Stimulated activated CD4-positive, alpha-beta T cell treated with anti-CD3 and anti-CD28 coated beads, Interleukin-12 subunit alpha, Interleukin-12 subunit beta, amount 100 ng/mL, for 24 hours (primary cell): ENCODE measurements at regions not wholly inside any gene's neighbourhood (a gene's known extent, or its start where the extent isn't known, plus 50 kb on each side); places are given as distances from the start of the nearest gene placed in this dataset.

Source experiments
- DNase-seq, 2 experiments: peaks; one replicate each; pipeline ENCODE4 v3.0.0-alpha.2; 2020; ENCODE audit warnings: low read depth in 2 of 2

DNA sequence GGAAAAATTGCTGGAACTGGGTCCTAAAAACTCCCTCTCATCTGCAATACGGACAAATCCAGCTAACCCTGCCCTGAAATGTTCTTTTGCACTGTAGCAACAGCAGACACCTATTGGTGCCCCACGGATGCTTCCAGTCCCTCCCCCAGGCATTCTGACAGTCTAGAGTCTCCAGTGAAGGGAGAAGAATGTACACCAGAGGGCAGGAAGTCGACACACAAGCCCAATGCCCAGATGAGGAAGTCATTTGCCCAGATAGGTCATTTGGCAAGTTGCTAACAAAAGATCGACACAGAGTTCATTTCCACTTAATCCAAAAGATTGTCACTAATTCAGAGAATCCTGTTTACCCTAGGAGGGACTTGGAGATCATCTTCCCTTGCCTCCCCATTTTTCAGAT is 293.0 kb upstream of the PRDM1 start:
- DNase-seq = no peak

DNA sequence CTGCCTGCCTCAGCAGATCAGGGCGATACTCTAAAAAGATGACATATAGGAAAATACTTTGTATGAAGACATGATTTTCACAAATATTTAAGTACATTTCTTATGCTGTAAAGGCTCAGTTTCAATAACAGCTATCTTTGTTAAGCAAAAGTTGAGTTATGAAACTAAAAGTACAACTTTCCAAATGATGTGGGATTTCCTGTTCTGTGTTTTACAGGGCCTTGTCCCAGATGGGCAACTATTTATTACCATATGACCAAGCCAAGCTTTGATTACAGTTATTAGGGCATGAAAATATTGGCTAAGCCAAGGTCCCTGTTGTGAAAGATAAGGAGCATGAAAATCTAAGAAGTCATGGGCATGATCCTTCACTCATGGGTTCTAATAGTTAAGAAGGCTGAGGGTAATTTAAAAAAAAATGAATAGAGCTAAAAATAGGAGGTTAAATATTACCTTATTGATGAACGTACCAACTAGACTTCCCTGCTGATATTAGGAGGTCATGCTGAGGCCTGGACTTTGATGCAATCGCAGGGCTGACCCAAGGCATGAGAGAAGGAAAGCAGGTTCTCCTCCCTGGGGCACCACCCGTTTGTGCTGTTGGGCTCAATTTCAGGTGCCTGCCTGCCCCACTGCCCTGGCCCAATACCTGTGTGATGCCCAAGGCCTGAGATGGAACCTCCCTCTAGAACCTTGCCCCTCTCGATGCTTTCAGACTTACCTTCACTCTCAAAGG is 294.4 kb upstream of the PRDM1 start:
- DNase-seq = no peak

DNA sequence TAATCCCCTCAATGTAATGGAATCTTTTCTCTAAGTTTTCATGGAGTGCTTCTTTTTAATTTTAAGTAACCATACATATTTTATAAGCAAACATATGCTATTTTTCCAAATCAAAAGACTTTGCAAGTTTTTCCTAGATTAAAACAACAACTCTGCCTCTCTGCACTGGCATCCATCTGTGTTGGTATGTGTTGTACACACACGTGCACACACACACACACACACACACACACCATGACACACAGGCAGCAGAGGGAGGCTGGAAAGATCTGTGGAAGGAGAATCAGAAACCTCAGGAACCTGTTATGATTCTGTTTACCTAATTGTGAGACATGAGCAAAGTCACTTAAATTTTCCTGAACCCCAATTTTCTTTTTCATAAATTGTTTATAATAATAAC is 295.0 kb upstream of the PRDM1 start:
- DNase-seq = no peak

DNA sequence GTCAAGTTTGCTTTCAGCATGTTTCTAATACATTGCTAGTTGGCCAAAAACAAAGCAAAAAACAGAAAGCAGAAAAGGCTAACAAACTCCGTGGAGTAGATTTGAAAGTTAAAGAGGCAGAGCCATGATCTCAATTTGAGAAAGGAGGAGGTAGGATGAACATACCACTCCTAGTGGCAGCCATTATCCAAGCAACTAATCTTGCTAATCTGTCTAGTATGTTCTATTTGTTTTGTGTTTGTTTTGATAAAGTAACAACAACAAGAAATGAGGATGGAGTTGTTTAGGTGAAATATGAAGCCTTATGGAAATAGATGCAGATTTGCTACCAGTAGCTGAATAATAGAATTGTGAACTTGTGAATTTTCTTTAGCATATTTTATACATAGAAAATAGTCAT is 295.5 kb upstream of the PRDM1 start:
- DNase-seq = no peak

DNA sequence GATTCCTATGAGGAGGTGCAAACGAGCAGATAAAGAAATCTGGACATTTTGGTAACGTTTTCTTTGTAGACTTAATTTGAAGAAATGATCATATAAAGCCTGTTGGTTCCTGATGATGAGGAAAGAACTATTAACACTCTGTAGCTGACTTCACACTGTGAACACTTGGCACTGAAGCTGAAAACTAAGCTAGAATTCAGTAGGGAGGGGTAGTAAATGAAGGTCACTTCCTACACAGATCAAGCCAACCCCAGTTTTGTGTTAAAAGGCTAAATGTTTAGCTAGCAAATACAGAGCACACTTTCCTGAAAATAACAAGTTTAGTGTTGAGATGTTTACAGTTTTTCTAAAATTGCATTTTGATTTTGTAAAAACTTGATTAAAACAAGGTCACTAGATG is 296.2 kb upstream of the PRDM1 start:
- no peak for DNase-seq

DNA sequence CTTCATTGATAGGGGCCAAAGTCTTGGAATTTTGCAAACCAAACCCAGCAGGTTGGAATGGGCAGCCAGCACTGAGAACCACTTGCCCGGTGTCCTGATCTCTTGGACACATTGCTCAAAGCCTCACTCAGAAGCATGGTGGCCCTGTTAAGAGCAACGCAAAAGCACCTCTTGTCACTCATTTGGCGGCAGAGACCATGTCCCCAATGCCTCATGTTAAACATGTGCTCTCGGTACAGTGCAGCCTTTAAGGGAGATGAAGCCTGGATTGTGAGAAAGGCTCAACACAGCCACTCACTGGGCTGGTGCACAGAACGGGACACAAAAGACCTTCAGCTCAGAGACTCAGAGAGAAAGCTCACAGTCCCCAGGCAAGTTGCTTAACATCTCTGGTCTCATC is 298.4 kb upstream of the PRDM1 start:
- no peak for DNase-seq

DNA sequence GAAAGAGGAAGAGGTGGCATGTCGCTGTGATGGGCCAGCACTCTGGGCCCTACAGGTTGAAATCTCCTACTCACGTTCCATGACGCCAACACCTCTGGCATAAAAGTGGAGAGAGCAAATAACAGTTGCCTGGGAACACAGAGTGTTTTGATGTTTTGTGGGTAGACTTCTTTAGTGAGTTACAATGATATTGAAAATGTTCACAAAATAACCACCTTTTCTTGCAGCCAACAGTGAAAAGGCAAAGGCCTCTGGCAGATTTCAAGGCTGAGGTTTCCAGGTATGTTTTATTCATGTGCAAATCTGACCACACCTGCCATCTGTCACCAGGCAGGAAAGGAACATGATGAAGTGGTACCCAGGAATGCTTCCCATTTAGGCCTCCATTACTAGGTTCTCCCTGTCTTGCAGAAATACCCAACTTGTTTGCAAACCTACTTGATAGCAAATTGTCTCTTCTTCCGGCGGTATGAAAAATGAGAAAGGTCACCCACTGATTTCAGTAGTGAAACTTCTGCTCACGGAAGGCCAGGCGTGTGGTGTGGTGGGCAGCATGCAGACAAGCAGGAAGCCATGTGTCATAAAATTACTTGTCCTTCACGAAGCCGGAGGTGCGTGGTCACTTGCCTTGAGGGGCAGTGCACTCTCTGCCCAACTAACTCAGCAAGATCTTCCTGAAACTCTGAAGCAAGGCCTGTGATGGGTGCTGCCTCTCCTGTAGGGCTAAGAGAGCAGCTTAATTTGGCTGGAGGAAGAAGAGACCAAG is 299.1 kb upstream of the PRDM1 start:
- DNase-seq = no peak

DNA sequence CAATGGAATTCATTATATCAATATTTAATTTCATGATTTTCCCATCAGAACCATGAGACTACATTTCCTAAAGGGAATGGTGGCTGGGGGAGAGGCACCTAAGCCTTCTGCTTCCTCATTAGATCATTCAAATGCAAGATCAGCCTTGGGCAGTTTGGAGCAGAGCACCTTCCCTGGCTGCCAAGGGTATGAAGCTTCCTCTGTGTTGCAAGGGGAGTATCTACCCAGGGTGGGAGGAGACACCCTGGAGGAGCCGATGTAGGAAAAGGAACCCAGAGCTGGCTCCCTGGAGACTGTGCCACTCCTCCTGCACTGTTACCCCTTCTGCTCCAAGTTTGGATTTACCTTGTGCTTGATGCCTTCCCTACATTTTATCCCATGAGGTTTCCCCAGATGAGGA is 299.7 kb upstream of the PRDM1 start:
- no peak for DNase-seq

DNA sequence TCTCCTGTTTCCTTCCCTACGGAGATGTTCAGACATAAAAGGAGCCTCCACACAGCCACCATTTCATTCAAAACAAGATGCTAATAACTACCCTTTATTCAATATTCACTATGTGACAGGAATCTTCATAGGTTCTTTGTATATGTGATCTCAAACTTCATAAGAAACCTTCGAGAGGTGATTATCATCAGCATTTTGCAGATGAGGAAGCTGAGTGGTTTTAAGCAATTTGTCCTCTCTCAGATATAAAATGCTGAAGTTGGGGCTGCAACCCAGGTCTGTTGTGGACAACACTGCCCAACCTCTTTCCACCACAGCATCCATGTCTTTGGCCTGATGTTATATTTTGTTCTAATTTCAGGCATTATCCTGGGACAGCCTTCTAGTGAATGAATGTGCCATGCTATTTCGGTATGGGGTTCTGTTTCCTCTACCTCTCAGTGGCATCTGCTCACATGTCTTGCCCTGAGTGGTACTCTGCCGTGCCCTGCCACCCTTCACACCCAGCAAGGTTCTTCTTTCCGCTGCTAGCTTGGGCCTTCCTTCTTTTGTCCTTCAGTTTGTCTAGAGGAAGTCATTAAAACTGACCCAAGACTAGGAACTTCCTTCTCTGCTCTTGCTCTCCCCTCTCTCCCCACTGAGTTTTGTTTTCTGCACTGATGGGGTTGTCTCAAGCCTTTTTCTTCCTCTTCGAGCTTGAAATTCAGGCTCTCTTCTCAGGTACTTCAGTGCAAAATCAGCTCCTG is 300.9 kb upstream of the PRDM1 start:
- no peak for DNase-seq

DNA sequence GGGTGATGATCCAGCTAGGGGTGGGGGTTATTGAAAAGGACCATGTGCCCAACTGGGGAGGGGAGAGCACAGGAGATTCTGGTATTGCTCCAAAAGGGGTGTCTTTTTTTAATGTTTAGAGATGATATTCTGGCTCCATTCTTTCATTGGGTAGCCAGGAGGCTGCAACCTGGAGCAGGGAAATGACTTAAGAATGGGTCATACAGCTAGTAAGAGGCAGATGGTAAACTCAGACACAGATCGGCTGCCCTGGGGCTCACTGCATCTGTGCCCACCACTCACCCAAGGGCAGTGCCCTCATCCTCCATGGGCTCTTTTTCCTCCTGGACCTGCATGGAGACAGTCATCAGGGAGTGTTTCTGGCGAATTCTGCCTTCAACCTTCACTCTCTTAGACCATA is 302.0 kb upstream of the PRDM1 start:
- DNase-seq = no peak

DNA sequence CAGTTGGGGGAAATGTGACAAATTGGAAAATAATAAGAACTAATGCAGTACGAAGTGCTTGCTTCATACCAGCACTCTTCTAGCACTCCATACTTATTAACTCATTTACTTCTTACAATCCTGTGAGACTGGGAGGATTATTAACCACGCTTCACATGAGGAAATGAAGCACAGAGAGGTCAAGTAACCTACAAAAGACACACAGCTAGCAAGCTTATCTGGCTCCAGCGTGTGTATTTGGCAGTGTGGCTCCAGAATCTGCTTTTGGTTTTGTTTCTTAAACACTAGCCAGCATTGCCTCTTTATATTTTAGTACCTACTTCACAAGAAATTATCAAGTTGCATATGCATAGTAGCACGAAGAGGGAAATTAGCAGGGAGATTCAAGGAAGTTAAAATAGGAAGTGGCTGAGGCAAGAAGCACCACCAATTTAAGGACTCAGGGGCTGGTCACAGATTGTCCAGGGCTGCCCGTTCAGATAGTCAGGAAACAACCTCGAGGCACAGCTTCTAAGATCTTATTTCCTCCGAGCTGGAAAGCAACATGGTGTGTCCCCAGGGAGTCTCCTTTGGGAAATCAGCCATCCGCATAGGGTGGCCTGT is 302.7 kb upstream of the PRDM1 start:
- DNase-seq = no peak

DNA sequence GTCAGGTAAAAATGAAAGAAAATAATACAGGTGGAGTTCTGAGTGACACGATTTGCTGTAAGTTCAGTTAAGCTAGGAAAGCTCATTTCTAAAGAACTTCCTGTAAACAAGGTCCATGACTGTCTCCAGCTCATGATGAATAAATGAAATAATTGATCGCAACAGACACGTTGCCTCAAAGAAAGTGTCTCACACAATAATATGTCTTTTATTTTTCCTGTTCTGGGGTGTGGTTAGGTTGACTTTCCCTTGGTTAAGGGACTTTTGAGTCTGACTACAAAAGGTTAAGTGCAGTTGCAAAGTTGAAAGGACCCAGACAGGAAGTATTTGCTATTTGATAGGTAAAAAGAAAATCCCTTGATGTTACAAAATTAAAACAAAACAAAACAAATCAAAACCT is 304.2 kb upstream of the PRDM1 start:
- DNase-seq = no peak

DNA sequence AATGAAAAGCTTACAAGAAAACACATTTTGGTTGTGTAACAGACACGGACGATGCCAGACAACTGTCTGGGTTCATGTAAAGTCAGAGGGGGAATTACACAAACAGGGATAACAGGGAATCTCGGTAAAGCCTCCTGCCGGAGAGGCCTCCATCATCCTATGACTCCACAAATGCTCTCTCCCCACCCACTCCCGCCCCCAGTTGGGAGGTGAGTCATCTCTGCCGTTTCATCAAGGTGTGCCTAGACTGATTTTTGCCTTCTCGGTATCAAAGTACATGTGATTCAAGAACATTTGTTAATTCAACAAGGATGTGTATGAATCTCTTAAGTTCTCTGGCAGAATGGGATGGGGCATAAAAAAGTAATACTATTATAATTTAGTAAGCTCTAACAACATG is 304.9 kb upstream of the PRDM1 start:
- DNase-seq = peak; percentile 30 to 53

DNA sequence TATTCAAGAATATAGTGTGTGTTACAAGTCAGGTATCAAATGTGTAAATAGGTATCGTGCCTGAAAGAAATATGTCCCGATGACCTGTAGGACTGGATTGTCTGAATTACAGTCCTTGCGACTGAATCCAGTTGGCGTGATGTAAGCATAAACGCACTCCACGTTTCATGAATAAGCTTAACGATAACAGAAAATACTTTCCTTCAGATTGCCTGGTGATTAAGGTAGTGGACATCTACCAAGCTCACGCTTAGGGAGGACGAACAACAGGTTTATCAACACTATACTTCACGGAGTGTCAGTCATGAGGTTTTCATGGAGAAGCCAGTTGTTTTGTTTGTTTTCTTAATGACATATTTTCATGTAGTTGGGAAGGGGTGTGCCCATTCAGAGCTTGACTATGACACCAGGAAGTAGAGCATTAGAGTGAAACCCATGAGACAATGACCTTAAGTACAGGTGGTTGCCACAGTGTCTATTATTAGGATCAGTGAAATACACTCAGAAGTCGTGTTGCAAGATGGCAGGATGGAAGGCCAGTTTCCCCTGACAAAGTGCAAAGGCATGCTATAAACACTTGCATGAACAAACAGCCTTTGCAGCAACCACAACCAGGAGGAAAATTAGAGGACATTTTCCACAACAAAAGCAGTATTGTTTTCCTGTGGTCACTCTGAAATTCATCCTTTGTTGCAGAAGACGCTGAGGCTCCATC is 305.8 kb upstream of the PRDM1 start:
- no peak for DNase-seq

DNA sequence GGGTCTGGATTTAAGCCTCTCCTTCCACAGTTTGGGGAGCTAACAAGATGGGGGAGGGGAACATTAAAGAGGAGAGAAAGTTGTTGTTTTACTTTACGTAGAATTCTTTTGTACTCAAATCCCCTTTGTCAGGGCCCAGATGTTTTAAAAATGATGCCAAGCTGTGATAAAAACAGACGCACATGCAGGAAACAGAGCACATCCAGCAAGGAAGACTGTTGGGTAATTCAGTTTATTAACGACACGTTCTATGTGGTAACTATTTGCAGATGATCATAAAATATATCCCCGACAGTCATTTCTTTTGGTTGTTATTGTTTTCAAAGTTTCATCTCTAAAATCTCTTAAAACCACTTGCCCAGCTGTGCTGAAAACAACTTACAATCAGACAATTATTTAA is 307.0 kb upstream of the PRDM1 start:
- DNase-seq = no peak

DNA sequence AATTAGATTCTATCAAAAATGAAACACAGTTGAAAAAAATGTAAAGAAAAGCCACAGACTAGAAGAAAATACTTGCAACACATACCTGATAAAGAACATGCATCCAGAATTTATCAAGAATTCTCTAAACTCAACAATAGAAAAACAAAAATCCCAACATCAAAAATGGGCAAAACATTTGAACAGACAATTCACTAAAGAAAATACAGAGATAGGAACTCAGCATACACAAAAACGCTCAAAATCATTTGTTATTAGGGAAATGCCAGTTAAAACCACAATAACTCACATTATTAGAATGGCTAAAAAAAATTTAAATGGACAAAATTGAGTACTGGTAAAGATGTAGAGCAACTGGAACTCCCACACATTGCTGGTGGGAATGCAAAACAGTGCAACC is 311.0 kb upstream of the PRDM1 start:
- DNase-seq = no peak

DNA sequence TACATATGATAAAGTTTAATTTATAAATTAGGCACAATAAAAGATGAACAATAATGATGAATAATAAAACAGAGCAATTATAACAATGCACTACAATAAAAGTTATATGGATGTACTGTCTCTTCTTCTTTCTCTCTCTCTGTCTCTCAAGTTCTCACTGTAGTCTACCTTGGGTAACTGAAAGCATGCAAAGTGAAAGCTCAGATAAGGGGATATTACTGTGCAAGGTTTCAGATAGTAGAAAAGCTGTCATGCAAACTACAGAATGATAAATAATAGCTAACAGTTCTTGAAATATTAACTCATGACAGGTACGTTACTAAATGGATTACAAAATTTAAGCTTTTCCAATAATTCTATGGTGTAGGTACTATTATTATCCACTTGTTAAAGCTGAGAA is 311.9 kb upstream of the PRDM1 start:
- DNase-seq = no peak

DNA sequence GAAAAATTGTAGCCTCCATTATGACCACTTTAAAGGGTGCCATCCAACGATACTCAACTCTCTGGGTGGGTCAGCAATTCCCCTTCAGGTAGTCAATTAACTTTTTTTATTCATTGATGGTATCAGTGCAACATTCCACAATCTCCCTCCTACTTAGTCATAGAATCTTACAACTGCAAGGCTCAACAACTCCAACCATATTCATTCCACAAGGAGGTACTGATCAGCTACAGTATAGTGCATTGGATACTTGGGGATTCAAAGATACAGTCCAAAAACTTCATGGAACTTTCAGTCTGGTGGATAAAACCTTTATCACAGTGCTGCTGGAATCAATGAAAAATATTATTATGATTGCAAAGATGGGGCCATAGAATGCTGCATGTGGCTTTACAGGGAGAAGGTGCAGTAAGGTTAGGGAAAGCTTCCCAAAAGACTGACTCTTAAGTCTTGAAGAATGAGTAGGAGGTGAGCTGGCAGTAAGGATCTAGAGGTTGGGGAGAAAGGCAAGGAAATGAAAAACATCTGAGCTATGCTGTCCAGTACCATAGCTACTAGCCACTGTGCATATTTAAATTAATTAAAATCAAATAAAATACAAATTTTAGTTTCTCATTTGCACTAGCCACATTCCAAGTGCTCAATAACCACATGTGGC is 314.7 kb upstream of the PRDM1 start:
- DNase-seq = no peak

DNA sequence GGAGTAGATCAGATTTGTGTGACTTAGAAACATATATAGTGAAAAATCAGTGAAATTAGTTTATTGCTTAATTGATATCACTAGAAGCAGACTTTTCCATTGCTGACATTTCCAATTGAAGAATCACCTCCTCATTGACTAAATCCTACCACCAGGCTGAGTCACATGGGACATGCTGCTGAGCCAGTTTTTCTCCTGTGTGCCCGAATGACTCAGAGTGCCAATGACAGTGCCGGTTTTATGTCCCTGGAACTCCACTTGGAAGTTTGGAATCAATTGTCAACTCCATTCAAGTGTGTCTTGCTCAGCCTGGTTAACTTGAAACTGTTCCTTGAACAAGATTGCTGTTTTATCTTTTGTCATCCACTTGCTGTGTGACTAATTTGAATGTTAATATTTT is 316.1 kb upstream of the PRDM1 start:
- DNase-seq = no peak

DNA sequence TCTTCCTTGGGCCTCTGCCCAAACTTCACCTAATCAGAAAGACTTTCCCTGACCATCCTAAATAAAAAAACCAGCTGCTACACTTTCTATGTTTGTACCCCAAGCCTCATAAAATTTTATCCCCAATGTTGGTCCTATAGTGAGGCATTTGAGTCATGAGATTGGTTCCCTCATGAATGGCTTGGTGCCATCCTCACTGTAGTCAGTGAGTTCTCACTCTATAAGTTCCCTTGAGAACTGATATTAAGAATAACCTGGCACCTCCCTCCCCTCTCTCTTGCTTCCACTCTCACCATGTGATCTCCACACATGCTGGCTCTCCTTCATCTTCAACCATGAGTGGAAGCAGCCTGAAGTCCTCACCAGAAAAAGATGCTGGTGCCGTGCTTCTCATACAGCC is 316.9 kb upstream of the PRDM1 start:
- no peak for DNase-seq

DNA sequence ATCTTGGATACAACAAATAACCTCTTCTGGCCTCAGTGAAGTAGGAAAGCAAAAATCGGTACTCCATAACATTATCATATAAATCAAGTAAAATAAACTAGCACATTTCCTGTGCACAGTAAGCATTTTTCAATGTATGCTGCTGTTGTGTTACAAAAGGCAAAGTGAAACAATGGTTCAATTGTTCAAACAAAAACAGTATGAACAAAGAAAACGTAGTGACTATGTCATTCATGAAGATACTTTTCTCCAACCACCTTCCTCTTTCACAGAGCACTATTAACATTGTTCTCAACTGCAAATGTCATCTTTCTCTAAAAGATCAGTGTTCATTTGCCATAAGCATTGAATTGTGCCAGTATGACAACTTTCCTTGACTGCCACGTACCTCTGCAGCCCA is 318.6 kb upstream of the PRDM1 start:
- no peak for DNase-seq
